ENCODE measurements at regions not wholly inside any gene's neighbourhood (a gene's known extent, or its start where the extent isn't known, plus 50 kb on each side); places are given as distances from the start of the nearest gene placed in this dataset.

- no peaks in the 10 kb centered on the region for H3K27me3 ChIP-seq
- H3K9me3 ChIP-seq: no peaks in the 10 kb centered on the region
- no peak overlapping the region for H3K4me3 ChIP-seq
- 72 to 85% (median 81%) methylated on average over 8 of the region's 8 CpGs for WGBS, 5 donors
- intact Hi-C loops (cut with DNase I; ENCODE audit: low total_unique reads): no loop called here
- H3K4me1 ChIP-seq: peaks cover 0 to 2% (median 0%) of the 10 kb centered on the region in 4 donors
- no peaks in the 10 kb centered on the region for H3K36me3 ChIP-seq
- TF ChIP-seq POLR2A (IDR thresholded peaks at IDR 0.05) (no peak), EP300 (IDR thresholded peaks at IDR 0.05) (no peak), POLR2AphosphoS5 (IDR thresholded peaks at IDR 0.05) (no peak), CTCF (IDR thresholded peaks at IDR 0.05) (no peak)
- H3K27ac ChIP-seq: no peak overlapping the region
- DNase-seq: no peak
These were observed 597.9 kb downstream of the RNF144B start for GRCh38 chr6:18985061-18985460.

GRCh38 chr6:18985996-18986395 lies 598.8 kb downstream of the RNF144B start:
- no peaks in the 10 kb centered on the region for H3K9me3 ChIP-seq
- 52 to 80% (median 71%) methylated on average over 2 of the region's 2 CpGs for WGBS, 5 donors
- no peak overlapping the region for H3K4me3 ChIP-seq
- H3K4me1 ChIP-seq: peaks cover 0 to 9% (median 2%) of the 10 kb centered on the region in 4 donors
- no peaks in the 10 kb centered on the region for H3K27me3 ChIP-seq
- intact Hi-C loops (cut with DNase I; ENCODE audit: low total_unique reads): no loop called here
- DNase-seq: peak in 1 of 2 donors; percentile 33
- no peak for TF ChIP-seq POLR2A (IDR thresholded peaks at IDR 0.05)
- TF ChIP-seq CTCF (IDR thresholded peaks at IDR 0.05): no peak
- TF ChIP-seq EP300 (IDR thresholded peaks at IDR 0.05): no peak
- H3K36me3 ChIP-seq: no peaks in the 10 kb centered on the region
- H3K27ac ChIP-seq: no peak overlapping the region

GRCh38 chr6:18988636-18989035 lies 601.5 kb downstream of the RNF144B start:
- Histone ChIP-seq H3K27me3 (no peaks in the 10 kb centered on the region), H3K4me3 (no peak overlapping the region), H3K9me3 (no peaks in the 10 kb centered on the region), H3K27ac (no peak overlapping the region), H3K4me1 (peaks cover 0 to 9% (median 2%) of the 10 kb centered on the region in 4 donors), H3K36me3 (no peaks in the 10 kb centered on the region)
- WGBS, 5 donors: 67 to 77% (median 72%) methylated on average over 3 of the region's 3 CpGs
- no peak for DNase-seq
- intact Hi-C loops (cut with DNase I; ENCODE audit: low total_unique reads): no loop called here
- no peak for TF ChIP-seq POLR2AphosphoS5 (IDR thresholded peaks at IDR 0.05)
- TF ChIP-seq CTCF (IDR thresholded peaks at IDR 0.05): no peak
- no peak for TF ChIP-seq EP300 (IDR thresholded peaks at IDR 0.05)
- TF ChIP-seq POLR2A (IDR thresholded peaks at IDR 0.05): no peak

- H3K36me3 ChIP-seq: no peaks in the 10 kb centered on the region
- H3K9me3 ChIP-seq: no peaks in the 10 kb centered on the region
- H3K4me1 ChIP-seq: peaks cover 0 to 9% (median 2%) of the 10 kb centered on the region in 4 donors
- intact Hi-C loops (cut with DNase I; ENCODE audit: low total_unique reads): no loop called here
- H3K27me3 ChIP-seq: no peaks in the 10 kb centered on the region
- H3K27ac ChIP-seq: no peak overlapping the region
- TF ChIP-seq POLR2AphosphoS5 (IDR thresholded peaks at IDR 0.05) (no peak), CTCF (IDR thresholded peaks at IDR 0.05) (peak in 4 of 7 experiments; percentile 33 to 57 (median 46)), POLR2A (IDR thresholded peaks at IDR 0.05) (no peak), EP300 (IDR thresholded peaks at IDR 0.05) (no peak)
- H3K4me3 ChIP-seq: peak overlapping the region in 1 of 4 donors; percentile 18
- WGBS, 5 donors: 32 to 39% (median 36%) methylated on average over 24 of the region's 24 CpGs
- peak; percentile 79 to 89 for DNase-seq
These were observed 603.2 kb downstream of the RNF144B start for GRCh38 chr6:18990059-18990978.
